MG63 (cell line): ENCODE measurements at regions not wholly inside any gene's neighbourhood (a gene's known extent, or its start where the extent isn't known, plus 50 kb on each side); places are given as distances from the start of the nearest gene placed in this dataset.
A peak's percentile ranks its signal among the peaks of the same experiment; 100 is the strongest.

Experiments
- DNase-seq: peaks from one replicate; pipeline ENCODE4 v3.0.0-alpha.2; 2020
- H3K27me3 ChIP-seq: fragments of 250-450 bp; sonication (Bioruptor Pico); 2 replicates; pipeline ENCODE4 v1.5.1; 2020; ENCODE audit warnings: mild to moderate bottlenecking, moderate library complexity
- H3K36me3 ChIP-seq: fragments of 250-450 bp; sonication (Bioruptor Pico); 2 replicates; pipeline ENCODE4 v1.5.1; 2020; ENCODE audit warnings: mild to moderate bottlenecking, moderate library complexity
- H3K4me3 ChIP-seq: fragments of 250-450 bp; sonication (Bioruptor Pico); 2 replicates; pipeline ENCODE4 v1.5.1; 2020; ENCODE audit warnings: mild to moderate bottlenecking, moderate library complexity
- H3K9me3 ChIP-seq: fragments of 250-450 bp; sonication (Bioruptor Pico); 2 replicates; pipeline ENCODE4 v1.5.1; 2020; ENCODE audit warnings: mild to moderate bottlenecking, moderate library complexity

GRCh38 chr2:136502660-136503059, 262.7 kb upstream of the THSD7B start:
- Histone ChIP-seq H3K36me3 (no peaks in the 10 kb centered on the region), H3K9me3 (no peaks in the 10 kb centered on the region)
- DNase-seq, result no peak

GRCh38 chr2:136497709-136498108, 267.6 kb upstream of the THSD7B start:
- no peaks in the 10 kb centered on the region for H3K36me3 ChIP-seq
- no peak for DNase-seq
- no peaks in the 10 kb centered on the region for H3K9me3 ChIP-seq
- H3K4me3 ChIP-seq, result no peak overlapping the region
- H3K27me3 ChIP-seq, result no peaks in the 10 kb centered on the region

More at GRCh38 chr2:136502660-136503059, 262.7 kb upstream of the THSD7B start:
- Histone ChIP-seq H3K4me3 (no peak overlapping the region), H3K27me3 (no peaks in the 10 kb centered on the region)

GRCh38 chr2:136496966-136497365, 268.4 kb upstream of the THSD7B start:
- Histone ChIP-seq H3K4me3 (no peak overlapping the region), H3K27me3 (no peaks in the 10 kb centered on the region)

GRCh38 chr2:136495636-136496035, 269.7 kb upstream of the THSD7B start:
- Histone ChIP-seq H3K9me3 (no peaks in the 10 kb centered on the region), H3K4me3 (no peak overlapping the region), H3K36me3 (no peaks in the 10 kb centered on the region), H3K27me3 (no peaks in the 10 kb centered on the region)
- no peak for DNase-seq

More at GRCh38 chr2:136496966-136497365, 268.4 kb upstream of the THSD7B start:
- Histone ChIP-seq H3K9me3 (no peaks in the 10 kb centered on the region), H3K36me3 (no peaks in the 10 kb centered on the region)
- DNase-seq, result no peak

- no peak overlapping the region for H3K4me3 ChIP-seq
- no peaks in the 10 kb centered on the region for H3K36me3 ChIP-seq
- no peaks in the 10 kb centered on the region for H3K9me3 ChIP-seq
- H3K27me3 ChIP-seq, result no peaks in the 10 kb centered on the region
- DNase-seq, result no peak
These were observed 272.4 kb upstream of the THSD7B start for GRCh38 chr2:136492901-136493300.

- Histone ChIP-seq H3K9me3 (no peaks in the 10 kb centered on the region), H3K4me3 (no peak overlapping the region), H3K27me3 (no peaks in the 10 kb centered on the region), H3K36me3 (no peaks in the 10 kb centered on the region)
- no peak for DNase-seq
These were observed 275.2 kb upstream of the THSD7B start for GRCh38 chr2:136490100-136490499.

- no peaks in the 10 kb centered on the region for H3K36me3 ChIP-seq
- no peak overlapping the region for H3K4me3 ChIP-seq
- no peaks in the 10 kb centered on the region for H3K9me3 ChIP-seq
- H3K27me3 ChIP-seq, result no peaks in the 10 kb centered on the region
- no peak for DNase-seq
These were observed 277.9 kb upstream of the THSD7B start for GRCh38 chr2:136487421-136487820.

GRCh38 chr2:136486115-136486514, 279.2 kb upstream of the THSD7B start:
- Histone ChIP-seq H3K4me3 (no peak overlapping the region), H3K27me3 (no peaks in the 10 kb centered on the region), H3K9me3 (no peaks in the 10 kb centered on the region), H3K36me3 (no peaks in the 10 kb centered on the region)
- no peak for DNase-seq

GRCh38 chr2:136482966-136483365, 282.4 kb upstream of the THSD7B start:
- no peak overlapping the region for H3K4me3 ChIP-seq
- no peaks in the 10 kb centered on the region for H3K27me3 ChIP-seq
- no peak for DNase-seq
- no peaks in the 10 kb centered on the region for H3K36me3 ChIP-seq
- no peaks in the 10 kb centered on the region for H3K9me3 ChIP-seq

- no peaks in the 10 kb centered on the region for H3K9me3 ChIP-seq
- H3K36me3 ChIP-seq, result no peaks in the 10 kb centered on the region
- H3K27me3 ChIP-seq, result no peaks in the 10 kb centered on the region
- no peak for DNase-seq
- H3K4me3 ChIP-seq, result no peak overlapping the region
These were observed 283.3 kb upstream of the THSD7B start for GRCh38 chr2:136482006-136482405.

GRCh38 chr2:136479696-136480095, 285.6 kb upstream of the THSD7B start:
- no peak for DNase-seq
- no peaks in the 10 kb centered on the region for H3K9me3 ChIP-seq
- H3K4me3 ChIP-seq, result no peak overlapping the region

GRCh38 chr2:136468799-136469369, 296.5 kb upstream of the THSD7B start:
- DNase-seq, result no peak

More at GRCh38 chr2:136479696-136480095, 285.6 kb upstream of the THSD7B start:
- H3K36me3 ChIP-seq, result no peaks in the 10 kb centered on the region
- H3K27me3 ChIP-seq, result no peaks in the 10 kb centered on the region

GRCh38 chr2:136452528-136452927, 312.8 kb upstream of the THSD7B start:
- peak; percentile 4 for DNase-seq
- Histone ChIP-seq H3K36me3 (no peaks in the 10 kb centered on the region), H3K27me3 (no peaks in the 10 kb centered on the region), H3K4me3 (no peak overlapping the region), H3K9me3 (no peaks in the 10 kb centered on the region)

More at GRCh38 chr2:136468799-136469369, 296.5 kb upstream of the THSD7B start:
- H3K36me3 ChIP-seq, result no peaks in the 10 kb centered on the region
- H3K4me3 ChIP-seq, result no peak overlapping the region
- H3K27me3 ChIP-seq, result no peaks in the 10 kb centered on the region
- no peaks in the 10 kb centered on the region for H3K9me3 ChIP-seq

- Histone ChIP-seq H3K4me3 (no peak overlapping the region), H3K27me3 (no peaks in the 10 kb centered on the region), H3K9me3 (no peaks in the 10 kb centered on the region), H3K36me3 (no peaks in the 10 kb centered on the region)
- no peak for DNase-seq
These were observed 316.2 kb upstream of the THSD7B start for GRCh38 chr2:136448986-136449780.

- Histone ChIP-seq H3K27me3 (no peaks in the 10 kb centered on the region), H3K4me3 (no peak overlapping the region), H3K9me3 (no peaks in the 10 kb centered on the region), H3K36me3 (no peaks in the 10 kb centered on the region)
- DNase-seq, result peak; percentile 23
These were observed 316.9 kb upstream of the THSD7B start for GRCh38 chr2:136448432-136448831.

GRCh38 chr2:136444323-136444722, 321.0 kb upstream of the THSD7B start:
- Histone ChIP-seq H3K27me3 (no peaks in the 10 kb centered on the region), H3K36me3 (no peaks in the 10 kb centered on the region), H3K9me3 (no peaks in the 10 kb centered on the region), H3K4me3 (no peak overlapping the region)
- DNase-seq, result peak; percentile 64

GRCh38 chr2:136443661-136444060, 321.7 kb upstream of the THSD7B start:
- no peaks in the 10 kb centered on the region for H3K27me3 ChIP-seq
- no peak overlapping the region for H3K4me3 ChIP-seq
- H3K36me3 ChIP-seq, result no peaks in the 10 kb centered on the region
- no peaks in the 10 kb centered on the region for H3K9me3 ChIP-seq
- no peak for DNase-seq
